GM18498 (cell line): ENCODE measurements at regions not wholly inside any gene's neighbourhood (a gene's known extent, or its start where the extent isn't known, plus 50 kb on each side); places are given as distances from the start of the nearest gene placed in this dataset.
"Not testable (repeated sequence)": the region's sequence is repeated elsewhere in the genome, so short reads cannot be mapped to it uniquely, and the experiment has no call there.

Experiments used
- ATAC-seq: cut with Tn5 transposase; IDR thresholded peaks from one replicate; pipeline ENCODE4 v1.9.1; 2021; ENCODE audit warnings: mild to moderate bottlenecking, moderate library complexity; ENCODE audit not compliant: unreplicated experiment

DNA sequence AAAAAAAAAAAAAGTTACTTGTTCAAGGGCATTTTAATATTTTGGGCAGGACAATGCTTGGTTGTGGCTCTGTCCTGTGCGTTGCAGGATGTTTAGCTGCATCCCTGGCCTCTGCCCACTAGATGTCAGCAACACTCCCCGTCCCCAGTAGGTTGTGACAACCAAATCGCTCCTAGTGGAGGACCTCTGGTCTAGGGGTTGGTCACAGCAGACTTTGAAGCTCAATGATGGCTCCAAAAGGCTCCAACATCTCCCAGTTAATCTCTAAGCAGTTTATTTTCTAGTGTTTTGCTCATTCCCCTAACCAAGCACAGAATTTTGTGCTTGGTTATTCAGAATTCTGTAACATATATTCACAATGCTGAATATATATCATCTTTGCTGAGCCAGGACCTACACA lies 67.0 kb downstream of the CHRNA1 start:
- peak; percentile 94 for ATAC-seq

DNA sequence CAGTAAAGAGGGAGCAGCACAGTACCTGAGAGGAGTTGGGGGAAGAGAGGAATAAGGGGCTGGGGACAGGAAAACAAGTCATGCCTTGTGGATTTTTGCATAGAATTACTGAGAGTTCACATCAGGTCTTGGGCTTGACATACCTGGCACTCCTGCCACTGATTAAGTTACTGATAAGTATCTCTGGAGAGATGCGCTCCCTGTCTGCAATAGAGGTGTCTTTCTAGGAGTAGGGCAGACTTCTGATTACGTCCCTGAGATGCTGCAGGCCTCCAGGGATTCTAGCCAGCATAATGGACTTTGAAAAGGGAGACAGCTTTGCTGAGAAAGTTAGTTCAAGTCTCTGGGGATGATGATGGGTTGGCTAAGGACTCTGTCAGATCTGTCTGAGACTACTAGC lies 69.4 kb downstream of the CHRNA1 start:
- no peak for ATAC-seq

DNA sequence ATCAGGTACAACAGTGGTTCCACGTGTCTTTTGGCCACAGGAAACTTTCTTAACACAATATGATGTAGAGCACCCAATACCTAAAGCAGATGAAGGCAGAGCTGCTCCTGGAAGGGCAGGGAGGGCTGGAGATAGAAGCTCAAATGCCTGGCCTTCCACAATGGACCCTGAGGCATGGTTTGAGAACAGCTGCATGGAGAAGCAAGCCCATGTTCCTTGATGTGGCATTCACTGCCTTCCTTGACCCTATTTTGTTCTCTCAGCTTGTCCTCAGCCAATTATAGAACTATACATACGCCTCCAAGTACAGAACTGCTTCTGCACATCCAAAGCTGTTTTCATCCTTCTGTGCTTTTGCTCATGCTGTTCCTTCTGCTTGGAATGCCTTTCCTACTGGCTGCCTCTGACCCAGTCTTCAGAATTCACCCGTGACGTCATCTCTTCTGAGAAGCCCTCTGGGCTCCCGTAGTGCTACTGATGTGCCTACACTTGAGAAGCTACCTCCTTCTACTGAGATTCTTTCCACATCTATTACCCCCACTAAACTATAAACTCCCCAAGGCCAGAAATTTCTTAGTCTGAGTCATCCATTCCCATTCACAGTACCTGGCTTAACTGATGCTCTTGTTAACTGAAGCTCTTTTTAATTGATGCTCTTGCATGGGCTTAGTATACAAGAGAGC lies 69.9 kb downstream of the CHRNA1 start:
- no peak for ATAC-seq

DNA sequence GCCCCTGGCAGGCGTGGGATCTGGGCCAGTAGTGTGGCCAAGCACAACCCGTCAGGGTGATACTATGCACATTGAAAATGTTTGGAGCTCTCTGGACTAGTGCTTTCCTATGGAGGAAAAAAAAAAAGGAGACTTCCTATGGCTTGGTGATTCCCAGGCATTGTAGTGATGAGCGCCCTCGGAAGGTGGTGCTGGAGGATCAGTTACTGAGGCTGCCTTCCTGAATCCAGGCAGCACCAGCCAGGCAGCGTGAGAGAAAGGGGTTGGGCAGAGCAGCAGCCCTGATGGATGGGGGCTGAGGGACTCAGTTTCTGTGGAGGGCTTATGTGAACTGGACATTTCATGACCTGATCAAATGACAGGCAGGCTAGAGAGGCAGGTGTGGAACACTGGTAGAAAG lies 70.9 kb downstream of the CHRNA1 start:
- no peak for ATAC-seq

DNA sequence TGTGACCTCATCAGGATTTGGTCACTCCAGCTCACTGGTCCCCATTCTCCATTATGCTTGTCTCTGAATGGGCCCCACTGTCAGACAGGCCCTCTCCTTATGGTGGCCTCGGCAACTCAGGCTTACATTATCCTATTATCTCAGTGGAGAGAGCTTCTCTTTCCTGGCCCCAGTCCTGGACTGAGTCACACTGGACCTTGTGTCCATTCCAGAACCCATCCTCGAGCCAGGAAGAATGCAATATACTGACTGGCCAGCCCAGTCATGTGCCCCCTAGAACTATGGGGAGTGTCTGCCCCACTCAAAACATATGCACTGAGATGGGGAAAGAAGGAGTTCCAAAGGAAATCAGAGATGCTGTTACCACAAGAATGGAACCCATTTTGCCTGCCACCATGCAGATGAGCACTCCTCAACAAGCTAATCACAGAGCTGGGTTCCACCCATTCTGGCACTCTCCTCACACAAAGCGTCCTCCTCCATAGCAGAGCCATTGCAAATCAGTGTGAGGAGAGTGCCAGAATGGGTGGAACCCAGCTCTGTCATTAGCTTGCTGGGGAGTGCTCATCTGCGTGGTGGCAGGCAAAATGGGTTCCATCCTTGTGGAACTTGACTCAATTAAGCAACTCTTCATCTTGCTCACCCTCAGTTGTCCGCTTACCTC lies 71.9 kb downstream of the CHRNA1 start:
- no peak for ATAC-seq

DNA sequence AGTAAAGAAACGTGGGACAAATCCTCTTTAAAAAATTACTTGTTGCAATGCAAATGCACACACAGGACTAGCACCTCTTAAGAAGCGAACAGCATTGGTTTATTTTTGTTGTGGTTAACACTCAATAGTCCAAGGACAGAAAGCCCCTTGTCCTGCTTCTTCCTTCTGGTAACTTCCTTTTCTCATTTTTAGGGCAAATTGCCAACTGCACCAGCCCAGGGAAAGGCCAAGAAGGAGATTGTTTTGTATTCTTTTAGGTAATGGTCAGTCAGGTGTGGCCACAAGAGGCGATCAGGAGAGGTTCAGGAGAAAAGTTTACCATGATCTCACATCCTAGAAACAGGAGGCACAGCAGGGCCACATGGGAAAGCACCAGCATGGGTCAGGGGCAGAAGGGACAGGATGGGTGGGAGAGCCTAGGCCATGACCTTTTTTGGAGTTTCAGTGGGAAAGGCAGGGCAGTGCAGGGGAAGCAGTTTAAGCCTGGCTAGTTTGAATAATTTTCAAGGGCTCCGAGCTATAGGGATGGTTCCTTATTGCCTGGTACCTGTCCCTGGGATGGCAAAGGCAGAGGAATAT lies 73.0 kb downstream of the CHRNA1 start:
- ATAC-seq: no peak

DNA sequence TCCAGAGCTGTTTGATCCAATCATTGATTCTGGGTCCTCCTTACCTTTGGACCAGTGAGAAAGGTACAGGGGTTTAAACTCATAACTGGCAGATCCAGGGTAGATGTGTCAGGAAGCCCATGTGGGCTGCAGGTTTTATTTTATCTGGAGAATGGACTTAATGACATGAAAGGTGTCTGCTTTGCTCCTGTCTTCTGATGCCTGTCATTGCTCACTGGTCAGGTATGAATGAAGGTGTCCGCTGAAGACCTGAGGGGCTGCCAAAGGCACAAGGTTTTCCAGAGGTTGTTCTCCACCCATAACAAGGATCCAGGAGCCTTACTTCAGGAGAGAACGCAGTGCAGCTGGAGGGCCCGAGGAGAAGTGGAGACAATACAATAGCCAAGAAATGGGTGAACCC lies 74.2 kb downstream of the CHRNA1 start:
- no peak for ATAC-seq

DNA sequence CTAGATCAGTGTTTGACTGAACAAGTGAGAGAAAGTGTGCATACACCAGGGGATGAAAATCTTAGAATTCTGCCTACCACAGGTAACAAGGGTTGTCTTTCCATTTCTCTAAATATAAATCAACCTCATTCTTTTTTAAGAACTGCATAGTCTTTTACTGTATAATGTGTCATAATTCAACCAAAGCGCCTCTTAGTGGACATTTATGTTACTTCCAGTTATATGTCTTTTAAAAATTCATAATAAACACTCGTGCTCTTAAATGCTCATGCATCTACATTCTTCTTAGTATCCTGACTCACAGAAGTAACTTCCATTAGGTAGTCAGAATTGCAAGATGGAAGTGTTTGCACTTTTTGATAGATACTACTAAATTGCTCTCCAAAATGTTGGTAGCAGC lies 76.2 kb downstream of the CHRNA1 start:
- no peak for ATAC-seq

DNA sequence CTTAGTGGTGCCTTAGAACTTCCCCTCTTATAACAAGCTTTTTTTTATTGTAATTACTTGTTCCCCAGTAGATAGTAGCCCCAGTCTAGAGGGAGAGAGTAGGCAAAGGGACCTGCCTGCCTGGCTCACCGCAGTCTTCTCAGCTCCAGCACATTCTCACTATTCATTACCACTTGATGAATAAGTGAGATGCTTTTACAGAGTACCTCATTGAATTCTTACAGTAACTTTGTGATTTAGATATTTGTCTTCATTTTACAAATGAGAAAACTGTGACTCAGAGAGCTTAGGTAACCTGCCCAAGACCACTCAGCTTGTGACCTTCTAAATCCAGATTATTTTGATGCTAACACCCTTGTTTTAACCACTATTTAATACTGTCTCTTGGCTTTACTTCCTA lies 77.8 kb downstream of the CHRNA1 start:
- ATAC-seq: no peak

DNA sequence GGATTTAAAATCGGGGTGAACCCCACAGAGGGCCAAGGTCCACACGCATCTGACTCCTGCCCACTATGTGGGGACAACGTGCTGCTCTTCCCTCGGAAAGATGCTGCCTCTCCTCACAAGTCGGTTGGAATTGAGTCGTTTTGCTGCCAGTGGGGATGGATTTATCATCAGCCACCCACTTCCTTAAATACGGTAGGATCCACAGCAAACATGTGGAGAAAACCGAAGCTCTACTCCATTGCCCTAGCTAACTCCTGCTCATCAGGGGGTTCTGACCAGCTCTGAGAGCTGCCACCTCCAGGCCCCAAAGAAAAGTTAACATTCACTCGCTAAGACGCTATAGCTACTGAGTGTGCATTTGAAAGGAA lies 80.9 kb downstream of the CHRNA1 start:
- ATAC-seq: peak; percentile 39

DNA sequence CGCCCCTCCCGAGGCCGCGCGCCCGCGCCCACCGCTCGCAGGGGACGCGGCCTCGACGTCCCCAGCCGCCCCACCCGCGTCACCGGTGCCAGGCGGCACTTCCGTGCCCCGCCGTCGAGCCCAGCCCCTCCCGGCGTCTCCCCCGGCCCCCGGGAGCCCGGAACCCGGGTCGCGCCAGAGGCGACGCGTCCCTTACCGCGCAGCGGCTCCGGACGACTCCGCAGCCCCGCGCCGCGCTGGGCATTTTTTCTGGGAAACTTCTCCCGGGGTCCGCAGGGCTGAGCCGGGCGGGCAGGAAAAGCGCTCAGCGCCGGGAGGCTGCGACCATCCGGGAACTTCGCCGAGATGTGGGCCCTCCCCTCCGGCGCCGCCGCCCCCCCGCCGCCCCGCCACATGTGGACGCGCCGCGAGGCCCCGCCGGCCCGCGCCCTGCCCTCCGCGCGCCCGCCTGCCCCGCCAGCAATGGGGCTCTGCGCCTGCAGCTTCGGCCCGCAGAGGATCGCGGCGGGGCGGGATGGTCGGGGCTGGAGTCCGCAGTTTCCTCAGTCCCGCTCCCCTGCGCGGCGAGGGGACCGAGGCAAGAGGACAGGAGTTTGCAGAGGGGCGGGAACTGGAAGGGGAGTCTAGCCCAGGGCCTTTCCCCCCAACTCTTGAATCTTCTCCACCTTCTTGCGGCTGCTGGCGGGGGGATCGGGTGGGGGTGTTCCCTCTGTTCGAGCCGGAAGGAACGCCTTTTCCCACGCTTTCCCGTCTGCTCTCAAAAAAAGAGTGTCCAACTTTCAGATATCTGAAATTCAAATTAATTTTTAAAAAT lies 81.5 kb downstream of the CHRNA1 start:
- peak; percentile 66 for ATAC-seq

DNA sequence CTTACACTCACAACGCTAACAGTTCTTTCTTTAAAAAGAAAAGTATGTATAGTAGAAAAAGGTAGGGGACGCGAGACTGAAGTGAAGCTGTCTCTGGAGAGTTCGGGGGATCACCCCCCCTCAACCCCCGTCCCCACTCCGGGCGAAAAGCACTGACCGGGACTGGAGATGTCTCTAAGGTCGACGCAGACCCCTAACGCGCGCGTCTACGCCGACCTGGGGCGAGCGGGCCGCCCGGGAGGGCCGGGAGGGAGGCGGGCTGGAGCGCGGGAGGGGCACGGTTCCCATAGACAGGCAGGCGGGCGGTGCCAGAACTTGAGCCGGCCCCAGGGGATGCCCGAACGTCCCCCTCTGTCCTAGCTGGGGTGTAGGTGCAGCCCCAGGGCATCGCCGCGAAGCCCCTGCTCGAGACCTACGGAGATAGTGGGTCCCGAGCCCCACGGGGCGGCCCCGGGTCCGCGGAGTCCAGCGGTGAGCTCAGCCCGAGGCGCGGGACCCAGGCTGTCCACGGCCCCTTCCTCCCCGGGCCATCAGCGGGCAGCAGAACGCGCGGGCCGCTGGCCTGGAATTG lies 82.2 kb downstream of the CHRNA1 start:
- peak; percentile 52 for ATAC-seq

DNA sequence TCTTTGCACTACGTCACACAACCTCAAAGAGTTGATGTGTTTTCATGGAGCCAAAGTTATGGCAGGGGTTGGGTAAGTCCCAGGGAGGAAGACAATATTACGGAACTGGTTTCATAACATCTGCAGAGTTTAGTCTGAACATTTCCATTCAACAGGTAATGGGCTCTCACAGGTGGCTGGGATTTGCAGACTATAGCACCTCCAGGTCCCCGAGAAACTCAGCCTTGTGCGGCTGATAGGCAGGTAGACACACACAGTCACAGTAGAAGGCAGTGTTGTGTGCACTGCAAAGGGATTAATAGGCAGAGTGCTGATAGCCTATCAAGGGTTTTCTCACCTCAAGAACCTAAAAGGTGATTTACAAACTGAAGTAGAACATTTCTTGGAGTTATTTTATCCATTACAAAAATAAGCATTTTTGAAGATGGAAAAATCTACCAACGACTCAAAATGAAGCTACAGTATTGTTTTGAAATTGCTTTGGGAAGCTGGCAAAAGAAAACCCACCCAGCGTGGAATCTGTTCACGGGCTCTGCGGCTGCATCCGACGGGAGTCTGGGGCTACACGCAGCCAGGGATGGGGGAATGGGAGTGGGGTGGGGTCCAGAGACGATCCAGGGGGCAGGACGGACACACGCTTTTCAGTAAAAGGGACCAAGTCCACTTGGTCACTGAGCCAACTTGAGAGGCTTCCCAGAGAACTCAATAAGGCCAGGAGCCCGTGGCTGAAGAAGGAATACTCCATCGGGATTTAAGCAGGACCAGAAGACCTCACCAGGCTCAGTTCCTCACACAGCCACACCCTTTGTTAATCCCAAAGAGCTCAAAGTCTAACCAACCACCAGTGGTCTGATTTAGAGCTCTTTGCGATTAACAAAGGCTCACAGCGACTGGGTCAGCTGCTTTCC lies 82.9 kb downstream of the CHRNA1 start:
- ATAC-seq: peak; percentile 10

DNA sequence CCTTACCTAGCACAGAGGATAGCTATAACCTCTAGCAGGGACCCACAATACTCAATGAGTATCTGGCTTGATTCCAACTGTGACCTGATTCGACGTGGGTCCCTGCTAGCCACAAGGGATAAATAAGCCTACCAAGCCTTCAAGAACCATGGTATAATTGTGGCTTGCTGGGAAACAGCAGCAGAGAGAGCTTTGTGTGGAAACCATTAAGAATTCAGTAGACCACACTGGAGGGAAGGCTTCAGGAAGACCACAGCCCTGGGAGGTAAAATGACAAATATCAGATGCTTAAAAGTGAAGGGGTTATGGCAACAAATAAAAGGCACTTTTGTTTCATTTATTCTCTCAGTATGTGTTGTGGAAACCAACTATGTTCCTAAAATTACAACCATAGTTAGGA lies 82.6 kb upstream of the WIPF1 start:
- ATAC-seq: no peak

DNA sequence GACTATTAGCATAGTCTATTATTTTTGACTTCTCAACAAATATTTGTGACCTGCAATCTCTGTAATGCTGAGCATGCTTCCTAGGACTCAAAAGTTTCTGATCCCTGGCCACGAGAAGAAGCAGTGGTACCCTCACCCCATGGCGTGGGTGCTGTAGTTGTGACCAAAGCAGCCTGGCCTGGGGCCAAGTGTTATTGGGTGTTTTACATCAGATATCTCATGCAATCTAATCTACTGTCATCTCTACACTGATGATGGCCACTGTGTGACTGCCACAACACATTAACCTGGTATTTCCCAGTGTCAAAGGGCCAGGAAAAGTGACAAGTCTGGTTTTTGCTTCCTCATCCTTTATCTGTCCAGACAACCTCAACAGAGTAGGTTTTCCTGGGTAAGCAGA lies 80.8 kb upstream of the WIPF1 start:
- no peak for ATAC-seq

DNA sequence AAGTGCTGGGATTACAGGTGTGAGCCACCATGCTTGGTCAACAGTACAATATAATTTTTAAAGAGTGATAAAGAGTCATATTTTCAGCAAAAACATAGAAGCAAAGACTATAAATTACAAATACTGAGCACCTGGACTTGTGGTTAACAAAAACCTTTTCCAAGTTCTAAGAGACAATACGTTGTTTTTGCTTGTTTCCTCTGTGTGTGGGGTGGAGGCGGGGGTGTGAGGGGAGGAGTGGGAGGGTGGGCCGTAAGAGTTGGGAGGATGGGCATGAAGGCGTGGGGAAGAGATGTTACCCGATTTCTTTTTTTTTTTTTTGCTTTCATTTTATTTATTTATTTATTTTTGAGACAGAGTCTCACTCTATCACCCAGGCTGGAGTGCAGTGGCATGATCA lies 78.0 kb upstream of the WIPF1 start:
- no peak for ATAC-seq

DNA sequence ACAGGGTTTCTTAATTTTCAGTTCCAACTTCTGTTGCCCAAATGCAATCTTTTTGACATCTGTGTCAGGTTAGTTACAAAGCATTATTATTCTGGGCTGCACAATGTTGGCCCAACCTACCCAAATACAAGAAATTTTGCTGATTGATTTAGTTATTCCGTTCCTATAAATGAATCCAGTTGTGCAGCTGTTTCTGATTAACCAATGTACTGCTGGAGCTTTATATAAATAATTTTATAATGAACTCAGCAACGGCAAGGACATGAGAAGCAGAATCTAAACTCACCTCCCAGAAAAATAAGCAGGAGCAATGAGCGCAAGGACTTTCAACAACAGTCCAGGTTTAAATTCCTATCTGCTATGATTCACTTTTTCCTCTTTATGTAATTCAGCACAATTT lies 76.3 kb upstream of the WIPF1 start:
- no peak for ATAC-seq

DNA sequence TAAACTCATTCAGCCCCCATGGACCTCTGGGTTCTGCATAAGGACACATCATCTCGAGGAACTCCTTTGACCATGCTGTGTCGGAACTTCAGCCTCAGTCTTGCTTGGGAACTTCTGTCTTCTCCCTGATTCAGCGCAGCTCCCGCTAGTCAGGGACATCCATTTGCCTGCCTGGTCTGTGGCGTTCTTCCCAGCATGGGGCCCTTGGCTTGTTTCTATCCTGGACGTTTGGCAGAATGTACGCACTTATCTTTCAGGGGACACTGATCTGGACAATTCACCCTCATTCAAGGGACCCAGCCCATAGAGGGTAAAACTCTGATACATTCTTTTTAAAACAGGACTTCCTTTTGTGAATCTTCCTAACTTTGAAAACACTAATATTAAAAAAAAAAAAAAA lies 75.8 kb upstream of the WIPF1 start:
- ATAC-seq: no peak

DNA sequence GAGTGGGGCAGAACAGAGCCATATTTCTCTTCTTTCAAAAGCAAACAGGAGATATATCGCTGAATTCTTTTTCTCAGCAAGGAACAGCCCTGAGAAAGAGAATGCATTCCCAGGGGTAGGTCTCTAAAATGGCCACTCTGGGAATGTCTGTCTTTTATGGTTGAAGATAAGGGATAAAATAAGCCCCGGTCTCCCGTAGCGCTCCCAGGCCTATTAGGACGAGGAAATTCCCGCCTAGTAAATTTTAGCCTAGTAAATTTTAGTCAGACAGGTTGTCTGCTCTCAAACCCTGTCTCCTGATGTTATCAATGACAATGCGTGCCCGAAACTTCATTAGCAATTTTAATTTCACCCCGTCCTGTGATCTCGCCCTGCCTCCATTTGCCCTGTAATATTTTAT lies 73.9 kb upstream of the WIPF1 start:
- ATAC-seq: not testable (repeated sequence)

DNA sequence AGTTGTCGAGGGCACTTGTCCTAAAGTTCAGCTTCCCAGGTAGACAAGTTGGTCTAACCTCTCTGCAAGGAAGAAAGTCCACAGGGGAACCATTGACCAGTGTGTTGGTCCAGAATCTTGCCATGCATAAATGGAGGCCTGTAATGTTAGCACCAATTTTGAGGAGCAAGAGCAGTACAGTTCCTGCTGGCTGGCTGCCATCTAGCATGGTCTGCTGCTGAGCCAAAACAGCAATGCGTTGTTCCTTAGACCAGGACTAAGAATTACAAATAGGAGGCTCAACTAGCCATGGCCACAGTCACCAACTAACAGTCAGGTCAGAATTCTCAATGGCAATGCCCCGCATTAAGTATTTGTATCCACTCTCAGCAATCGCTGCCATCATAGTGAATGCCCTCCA lies 72.8 kb upstream of the WIPF1 start:
- no peak for ATAC-seq
